DMS79 (cell line): ENCODE measurements at regions not wholly inside any gene's neighbourhood (a gene's known extent, or its start where the extent isn't known, plus 50 kb on each side); places are given as distances from the start of the nearest gene placed in this dataset.

Source experiments
- DNase-seq: peaks from one replicate; lab custom pipeline; 2025; lab: John Stamatoyannopoulos, UW

GRCh38 chr11:92837595-92837994 lies 131.9 kb upstream of the MTNR1B start:
- DNase-seq: peak; percentile 22

DNA sequence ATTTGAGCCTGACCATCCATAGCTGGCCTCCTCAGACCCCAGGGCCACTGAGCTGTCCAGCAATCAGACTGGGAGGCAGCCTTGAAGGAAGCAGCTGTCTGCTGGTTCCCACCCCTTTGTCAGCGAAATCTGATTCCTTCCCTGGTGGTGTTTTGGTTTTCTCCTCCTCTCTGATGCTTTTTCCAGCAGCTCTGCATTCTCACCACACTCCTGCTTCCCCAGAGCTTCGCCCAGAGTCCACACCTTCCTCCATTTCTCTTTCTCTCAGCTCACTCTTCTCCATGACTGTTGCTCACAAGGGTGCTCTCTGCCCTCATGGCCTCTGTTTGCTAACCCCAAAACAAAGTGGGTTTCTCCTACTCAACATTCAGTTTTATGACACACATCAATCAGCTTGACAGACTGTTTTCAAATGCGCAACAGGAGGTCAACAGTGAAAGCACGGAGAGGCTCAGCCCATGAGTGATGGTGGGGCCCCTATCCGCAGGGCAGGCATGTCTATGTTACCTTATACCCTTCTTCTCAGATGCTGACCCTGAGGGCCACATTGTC lies 130.6 kb upstream of the MTNR1B start:
- no peak for DNase-seq

DNA sequence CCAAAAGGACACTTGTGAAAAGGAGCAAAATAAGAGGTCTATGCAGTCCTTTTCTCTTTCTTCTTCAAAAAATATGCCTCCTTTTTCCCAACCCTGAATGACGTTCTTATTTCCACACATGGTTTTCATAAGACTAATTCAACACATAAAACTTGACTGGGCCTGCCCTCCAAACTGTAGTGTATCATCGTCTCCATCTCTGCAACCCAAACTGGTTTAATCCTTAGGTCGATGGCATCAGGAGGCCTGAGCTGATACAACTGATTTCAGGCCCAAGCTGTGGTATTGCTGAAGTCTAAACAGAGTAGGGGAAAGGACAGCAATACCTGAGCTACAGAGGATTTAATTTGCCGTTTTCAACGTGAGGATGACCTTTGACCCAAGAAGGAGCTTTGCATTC lies 130.0 kb upstream of the MTNR1B start:
- DNase-seq: no peak

DNA sequence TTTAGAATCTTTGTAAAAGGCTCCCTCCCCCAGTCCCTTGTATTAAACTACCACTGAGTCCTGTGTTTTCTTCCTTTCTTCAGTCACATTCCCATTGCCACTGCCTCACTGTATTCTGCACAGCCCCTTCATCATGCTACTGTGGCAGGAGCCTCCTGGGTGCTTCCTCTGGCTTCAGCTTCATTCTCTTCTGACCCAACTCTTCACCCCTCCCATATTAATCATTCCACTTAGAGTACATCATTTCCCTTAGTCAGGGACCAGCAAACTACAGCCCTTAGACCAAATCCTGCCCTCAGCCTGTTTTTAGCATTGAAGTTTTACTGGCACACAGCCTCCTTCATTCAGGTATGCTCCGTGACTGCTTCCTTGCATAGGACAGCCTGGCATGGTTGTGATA lies 127.7 kb upstream of the MTNR1B start:
- DNase-seq: no peak

- DNase-seq: peak; percentile 97
These were observed 126.0 kb upstream of the MTNR1B start for GRCh38 chr11:92843455-92843854.

DNA sequence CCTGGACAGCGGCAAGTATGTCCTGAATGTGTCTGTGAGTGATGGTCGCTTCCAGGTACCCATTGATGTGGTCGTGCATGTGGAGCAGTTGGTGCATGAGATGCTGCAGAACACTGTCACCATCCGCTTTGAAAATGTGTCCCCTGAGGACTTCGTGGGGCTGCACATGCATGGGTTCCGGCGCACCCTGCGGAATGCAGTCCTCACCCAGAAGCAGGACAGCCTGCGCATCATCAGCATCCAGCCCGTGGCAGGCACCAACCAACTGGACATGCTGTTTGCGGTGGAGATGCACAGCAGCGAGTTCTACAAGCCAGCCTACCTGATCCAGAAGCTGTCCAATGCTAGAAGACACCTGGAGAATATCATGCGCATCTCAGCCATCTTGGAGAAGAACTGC lies 125.3 kb upstream of the MTNR1B start:
- DNase-seq: no peak

DNA sequence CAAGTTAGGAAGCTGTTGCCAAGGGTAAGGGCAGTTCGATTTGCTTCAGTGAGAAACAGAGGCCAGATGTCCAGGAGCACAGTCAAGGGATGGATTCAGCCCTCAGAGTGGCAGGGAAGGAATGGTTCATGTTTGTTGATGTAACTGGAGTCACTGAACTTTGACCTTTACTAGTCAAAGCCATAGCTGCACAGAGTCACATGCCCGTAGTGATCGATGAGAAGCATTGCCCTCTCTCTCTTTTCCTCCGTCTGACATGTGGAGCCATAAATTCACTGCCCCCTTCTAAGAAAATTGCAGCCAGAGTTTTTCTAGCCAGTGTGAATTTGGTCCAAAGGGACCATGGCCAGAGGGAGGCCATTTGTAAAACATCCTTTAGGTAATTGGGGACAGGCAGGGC lies 124.1 kb upstream of the MTNR1B start:
- no peak for DNase-seq

DNA sequence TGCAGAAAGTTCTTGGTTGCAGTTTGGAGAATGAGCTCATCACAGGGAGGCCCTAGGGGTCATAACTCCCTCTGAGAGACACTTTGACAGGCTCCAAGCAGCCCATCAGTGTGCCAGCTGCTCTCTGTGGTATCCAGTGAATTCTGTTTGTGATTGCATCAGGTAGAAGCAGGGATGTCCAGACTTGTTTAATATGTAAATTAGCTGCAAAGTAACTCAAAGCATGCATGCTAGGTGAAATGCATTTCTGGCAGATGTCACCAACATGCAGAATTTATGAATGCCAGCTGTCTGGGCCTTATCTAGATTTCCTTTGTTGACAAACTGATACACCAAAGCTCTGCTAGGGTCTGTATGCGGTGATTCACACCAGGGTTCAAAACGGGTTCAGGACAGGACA lies 123.6 kb upstream of the MTNR1B start:
- no peak for DNase-seq

DNA sequence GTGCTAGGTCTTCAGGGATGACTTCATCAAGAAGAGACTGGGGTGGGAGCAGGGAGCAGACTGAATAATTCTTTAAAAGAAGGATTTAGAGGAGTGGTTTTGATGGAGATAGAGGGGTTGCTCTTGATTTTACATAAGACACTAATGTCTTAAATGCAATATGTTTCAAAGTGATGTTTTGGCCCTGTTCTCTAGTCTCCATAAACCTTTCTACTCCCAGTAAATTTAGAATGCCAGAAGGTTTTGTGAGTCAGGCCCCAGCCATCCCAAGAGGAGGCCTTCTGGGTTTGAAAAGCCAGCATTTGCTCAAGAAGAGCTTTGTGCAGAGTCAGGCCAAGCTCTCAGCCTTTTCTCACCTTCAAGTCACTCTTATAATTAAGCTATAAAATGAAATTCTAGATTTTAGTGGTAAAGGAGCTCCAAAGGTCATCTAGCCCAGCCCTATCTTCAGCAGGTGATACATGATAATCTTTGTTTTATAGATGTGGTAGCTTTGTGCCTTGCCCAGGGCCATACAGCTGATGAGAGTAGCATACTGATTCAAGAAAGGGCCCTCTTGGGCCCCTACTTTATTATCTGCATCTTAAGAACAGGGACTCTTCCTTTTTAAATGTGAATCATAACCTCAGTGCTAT lies 122.8 kb upstream of the MTNR1B start:
- no peak for DNase-seq

- DNase-seq: no peak
These were observed 120.9 kb upstream of the MTNR1B start for GRCh38 chr11:92848578-92848977.

GRCh38 chr11:92850296-92850826 lies 119.1 kb upstream of the MTNR1B start:
- DNase-seq: no peak

DNA sequence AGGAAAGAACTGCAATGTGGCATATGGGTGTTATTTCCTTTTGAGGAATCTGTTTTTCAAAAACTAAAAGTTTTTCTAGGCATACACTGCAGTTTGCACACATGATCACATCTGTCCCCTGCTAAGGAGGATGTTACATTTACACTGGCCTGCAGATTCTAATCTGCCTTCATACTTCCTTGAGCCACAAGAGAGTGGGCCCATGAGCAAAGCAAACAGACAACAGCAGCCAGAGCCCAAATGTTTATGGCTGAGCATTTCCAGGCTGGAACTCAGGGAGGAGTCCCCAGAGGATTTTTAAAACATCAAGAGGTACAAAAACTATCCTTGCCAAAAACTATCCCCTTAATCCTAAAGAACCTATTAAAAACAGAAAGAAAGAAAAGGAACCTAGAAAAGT lies 117.2 kb upstream of the MTNR1B start:
- peak; percentile 28 for DNase-seq

GRCh38 chr11:92852946-92853345 lies 116.5 kb upstream of the MTNR1B start:
- DNase-seq: peak; percentile 80

DNA sequence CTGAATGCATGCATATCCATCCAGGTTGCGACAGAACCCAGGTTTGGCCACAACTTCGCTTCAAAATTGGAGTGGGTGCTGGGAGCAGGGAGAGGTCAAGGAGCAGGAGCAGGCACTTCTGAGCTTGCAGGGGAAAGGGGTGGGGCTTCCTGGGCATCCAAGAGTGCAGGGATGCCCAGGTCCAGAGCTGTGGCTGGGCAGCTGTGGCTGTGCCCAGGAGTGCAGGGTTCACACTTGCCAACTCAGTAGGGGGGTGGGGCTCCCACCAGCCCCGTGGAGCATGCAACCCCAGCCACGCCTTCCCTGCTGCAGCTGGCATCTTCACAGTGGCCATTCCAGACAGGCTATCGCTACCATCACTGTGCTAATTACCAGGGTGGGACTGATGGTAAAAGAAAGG lies 115.3 kb upstream of the MTNR1B start:
- DNase-seq: no peak

DNA sequence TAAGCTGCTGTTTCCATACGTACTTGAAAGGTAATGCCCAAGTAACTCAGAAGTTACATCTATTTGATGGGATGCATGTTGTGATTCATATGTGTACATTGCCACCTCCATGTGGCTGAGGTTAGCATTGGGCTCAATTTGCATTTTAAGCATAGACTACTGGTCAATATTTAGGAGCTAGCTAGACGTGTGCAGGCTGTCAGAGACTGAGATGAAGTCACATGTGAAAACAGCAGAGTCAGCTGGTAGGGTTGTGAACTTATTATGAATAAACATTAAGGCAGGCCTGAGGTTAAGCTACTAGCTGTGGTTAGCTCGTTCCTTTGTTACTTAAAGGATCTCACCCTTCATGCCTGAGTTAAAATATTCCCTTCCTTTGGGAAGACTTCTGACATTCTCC lies 114.5 kb upstream of the MTNR1B start:
- DNase-seq: no peak

- DNase-seq: no peak
These were observed 113.6 kb upstream of the MTNR1B start for GRCh38 chr11:92855607-92856405.

DNA sequence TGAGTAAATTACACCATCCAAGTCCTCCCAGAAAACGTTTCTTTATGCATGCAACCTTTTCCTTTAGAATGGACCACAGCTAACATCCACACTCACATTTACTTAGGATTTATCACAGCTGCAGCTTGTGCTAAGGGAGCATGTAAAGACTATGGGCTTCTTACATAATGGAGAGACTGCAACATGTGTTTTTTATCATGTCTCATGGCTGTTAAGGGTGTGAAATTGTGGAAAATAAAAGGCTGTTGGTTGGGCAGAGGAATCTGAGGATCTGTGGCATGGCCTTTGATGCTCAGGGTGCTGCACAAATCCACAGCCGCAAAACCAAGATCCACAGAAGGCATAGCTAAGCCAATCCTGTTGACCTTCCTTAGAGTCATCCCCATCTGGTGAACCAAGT lies 112.0 kb upstream of the MTNR1B start:
- DNase-seq: no peak

GRCh38 chr11:92859156-92859690 lies 110.2 kb upstream of the MTNR1B start:
- peak; percentile 60 for DNase-seq

DNA sequence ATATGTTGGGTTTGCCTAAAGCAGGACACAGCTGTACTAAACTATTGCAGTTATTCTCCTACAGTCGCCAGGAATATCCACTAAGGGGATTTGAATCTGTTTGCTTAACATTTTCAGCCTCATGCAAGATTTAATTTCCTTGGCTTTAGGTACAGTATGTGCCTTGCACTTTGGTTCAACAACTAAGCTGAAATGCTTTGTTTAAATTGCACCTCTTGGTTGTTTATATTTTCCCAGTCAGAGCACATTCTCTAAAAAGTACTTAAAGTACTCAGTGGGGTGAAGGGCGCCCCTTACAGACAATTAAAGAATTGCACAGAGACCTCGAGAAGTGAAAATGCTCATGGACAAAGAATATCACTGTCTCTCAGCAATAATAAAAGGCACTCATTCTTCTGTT lies 107.8 kb upstream of the MTNR1B start:
- DNase-seq: peak; percentile 87

- DNase-seq: no peak
These were observed 104.1 kb upstream of the MTNR1B start for GRCh38 chr11:92865352-92865751.

GRCh38 chr11:92866679-92867282 lies 102.7 kb upstream of the MTNR1B start:
- DNase-seq: no peak

DNA sequence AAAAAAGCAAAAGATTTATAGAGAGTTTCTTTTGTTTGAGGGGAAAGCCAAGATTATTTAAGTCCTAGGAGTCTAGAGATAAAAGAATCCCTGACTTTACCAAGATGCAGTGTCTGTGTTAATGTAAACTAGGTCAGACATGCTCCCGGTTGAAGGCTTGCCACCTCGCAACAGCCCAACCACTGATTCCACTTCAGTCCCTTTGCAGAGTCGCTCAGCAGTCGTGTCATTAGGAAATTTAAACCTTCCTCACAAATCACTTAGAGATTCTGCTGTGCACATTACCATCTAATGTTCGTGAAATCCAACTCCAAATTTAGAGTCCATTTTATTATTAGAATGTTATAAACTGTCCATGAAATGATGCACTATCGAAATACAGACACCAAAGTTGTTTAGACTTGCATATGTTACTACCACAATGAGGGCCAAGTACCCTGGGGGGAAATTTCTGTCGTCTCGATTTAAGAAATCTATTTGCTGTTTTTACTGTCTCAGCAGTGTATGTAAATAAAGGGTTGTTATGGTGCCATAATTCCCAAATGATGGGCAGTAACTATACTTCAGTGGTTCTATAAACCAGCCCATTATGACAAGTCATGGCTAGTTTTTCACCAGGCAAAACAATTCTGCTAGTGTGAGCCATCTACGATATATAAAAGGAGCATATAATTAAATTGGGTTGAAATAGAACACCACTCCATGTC lies 101.4 kb upstream of the MTNR1B start:
- DNase-seq: peak; percentile 97
